Activated T-cell treated with anti-CD3 and anti-CD28 coated beads, Interleukin-2, amount 50 U/mL, for 4 hours (primary cell): ENCODE measurements at regions not wholly inside any gene's neighbourhood (a gene's known extent, or its start where the extent isn't known, plus 50 kb on each side); places are given as distances from the start of the nearest gene placed in this dataset.

Experiments used
- ATAC-seq, 2 donors: fragments of 200-7000 bp; cut with Tn5 transposase; one replicate each; pipeline ENCODE4 v1.10.0; 2021
- DNase-seq: peaks from one replicate; pipeline ENCODE4 v3.0.0-alpha.2; 2020
- H3K27me3 Mint-ChIP-seq: one replicate; pipeline ENCODE4 v1.8.0; 2021; ENCODE audit warnings: low read depth, mixed read lengths
- H3K36me3 Mint-ChIP-seq: one replicate; pipeline ENCODE4 v1.8.0; 2022; ENCODE audit warnings: mixed read lengths; ENCODE audit not compliant: insufficient read depth
- H3K4me1 Mint-ChIP-seq: one replicate; pipeline ENCODE4 v1.8.0; 2021; ENCODE audit warnings: low read depth, mixed read lengths
- H3K4me3 Mint-ChIP-seq: one replicate; pipeline ENCODE4 v1.8.0; 2021; ENCODE audit warnings: mild to moderate bottlenecking, moderate library complexity, mixed read lengths
- H3K9me3 Mint-ChIP-seq: one replicate; pipeline ENCODE4 v1.8.0; 2021; ENCODE audit warnings: mixed read lengths

DNA sequence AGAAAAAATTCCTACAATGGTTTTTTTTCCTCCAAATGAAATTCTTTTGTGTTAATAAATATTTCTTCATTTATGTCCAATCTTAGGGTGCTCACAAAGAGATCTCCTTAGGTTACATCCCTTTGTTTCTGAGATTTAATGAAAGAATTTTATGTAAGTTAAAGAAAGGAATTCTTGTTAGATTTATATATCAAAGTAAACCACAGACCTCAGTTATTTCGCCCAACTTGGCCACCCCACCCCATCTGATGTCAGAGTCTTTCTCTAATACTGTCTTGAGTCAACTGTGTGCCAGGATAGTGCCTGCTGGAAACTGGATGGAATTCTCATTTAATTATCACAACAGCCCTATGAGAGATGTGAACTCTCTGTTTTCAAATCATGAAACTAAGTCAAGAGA is 259.9 kb downstream of the OPA1 start:
- DNase-seq (no peak), ATAC-seq (no peak)
- Mint-ChIP-seq H3K27me3 (peaks cover 2% of the 10 kb centered on the region), H3K4me1 (no peaks in the 10 kb centered on the region), H3K4me3 (no peak overlapping the region), H3K36me3 (no peaks in the 10 kb centered on the region), H3K9me3 (no peaks in the 10 kb centered on the region)

DNA sequence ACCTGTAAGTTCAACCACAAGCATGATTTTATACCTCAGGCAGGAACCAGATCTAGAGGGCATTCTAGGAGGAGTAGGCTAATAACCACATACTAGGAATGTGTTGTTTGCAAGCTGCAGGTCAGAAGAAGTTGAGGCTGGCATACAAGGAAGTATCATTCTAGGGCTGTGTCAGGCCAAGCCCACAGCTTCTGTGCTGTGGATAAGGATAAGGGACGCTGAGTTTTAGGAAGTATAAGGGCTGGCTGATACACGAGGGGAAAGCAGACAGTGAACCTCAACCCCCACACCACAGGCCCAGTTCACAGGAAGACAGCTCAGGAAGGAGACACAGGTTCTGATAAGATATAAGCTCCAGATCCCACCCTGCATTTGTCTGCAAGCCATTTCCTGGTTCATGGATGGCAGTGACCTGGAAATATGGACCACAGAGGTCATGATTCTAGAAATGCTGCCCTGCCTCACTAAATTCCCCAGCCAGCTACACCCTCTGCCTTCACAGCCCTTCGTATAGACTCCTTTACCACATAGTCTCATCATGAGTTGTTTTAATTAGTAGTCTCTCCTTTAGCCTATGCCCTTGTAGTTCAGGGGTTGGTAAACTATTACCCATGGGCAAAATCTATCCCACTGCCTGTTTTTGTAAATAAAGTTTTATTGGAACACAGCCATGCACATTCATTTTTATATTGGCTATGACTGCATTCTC is 260.7 kb downstream of the OPA1 start:
- no peak for DNase-seq

DNA sequence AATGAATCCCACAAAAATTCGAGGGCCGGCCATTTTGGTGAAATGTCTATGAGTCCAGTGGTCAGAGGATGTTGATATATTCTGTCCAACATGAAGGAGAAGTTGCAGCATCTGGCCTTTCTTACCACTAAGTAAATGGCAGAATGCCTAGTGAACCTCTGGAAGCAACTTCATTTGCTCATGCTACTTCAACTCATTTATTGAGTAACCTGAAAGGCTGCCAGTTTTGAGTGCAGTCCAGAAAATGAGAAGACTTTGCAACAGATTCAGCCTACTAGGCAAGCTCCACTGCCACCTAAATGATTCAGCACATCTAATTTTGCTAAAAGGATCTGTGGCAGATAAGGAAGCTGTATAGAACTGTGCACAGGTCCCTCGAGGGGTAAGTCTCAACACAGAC is 265.0 kb downstream of the OPA1 start:
- ATAC-seq (no peak), DNase-seq (no peak)
- Mint-ChIP-seq H3K4me1 (no peaks in the 10 kb centered on the region), H3K9me3 (no peaks in the 10 kb centered on the region), H3K27me3 (peaks cover 5% of the 10 kb centered on the region), H3K4me3 (no peak overlapping the region), H3K36me3 (no peaks in the 10 kb centered on the region)

More for the DNA sequence above, 260.7 kb downstream of the OPA1 start:
- Mint-ChIP-seq H3K27me3 (peaks cover 2% of the 10 kb centered on the region), H3K36me3 (no peaks in the 10 kb centered on the region), H3K4me1 (no peaks in the 10 kb centered on the region), H3K9me3 (no peaks in the 10 kb centered on the region), H3K4me3 (no peak overlapping the region)
- no peak for ATAC-seq

DNA sequence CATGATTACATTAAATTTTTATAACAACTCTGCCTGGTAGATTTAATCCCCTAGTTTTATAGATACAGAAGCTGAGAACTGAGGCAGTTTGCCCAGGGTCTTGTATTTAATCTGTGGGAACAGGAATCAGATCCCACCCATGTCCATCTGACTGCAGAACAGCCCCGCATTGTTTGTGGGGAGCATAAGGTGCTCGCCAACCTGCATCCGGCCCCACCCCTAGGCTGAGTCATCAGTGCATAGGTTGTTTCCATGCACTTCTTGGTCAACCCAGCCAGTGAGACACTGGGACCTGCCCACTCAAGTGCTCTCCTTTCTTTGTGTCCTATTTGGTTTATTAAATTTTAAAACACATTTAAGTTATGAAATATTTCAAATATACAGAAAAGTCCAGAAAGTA is 266.2 kb downstream of the OPA1 start:
- Mint-ChIP-seq H3K4me1 (no peaks in the 10 kb centered on the region), H3K9me3 (no peaks in the 10 kb centered on the region), H3K36me3 (no peaks in the 10 kb centered on the region), H3K4me3 (no peak overlapping the region), H3K27me3 (peaks cover 5% of the 10 kb centered on the region)
- ATAC-seq (no peak), DNase-seq (no peak)

DNA sequence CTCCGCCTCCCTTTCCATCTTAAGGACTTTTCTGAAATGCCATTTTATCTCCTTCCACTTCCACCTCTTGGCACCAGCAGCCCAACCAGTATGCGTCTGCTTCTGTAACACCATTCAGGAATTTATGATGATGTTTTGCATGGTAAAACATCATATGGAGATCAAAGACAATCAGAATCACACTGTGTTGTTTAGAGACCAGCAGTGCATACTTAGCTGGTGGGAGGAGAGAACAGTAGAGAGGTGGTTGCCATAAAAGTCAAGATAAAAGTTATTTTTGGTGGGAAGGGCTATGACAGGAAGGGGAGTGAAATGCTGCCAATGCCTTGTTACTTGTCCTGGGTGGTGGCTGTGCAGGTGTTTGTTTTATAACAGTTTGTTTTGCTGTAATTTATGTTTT is 268.0 kb downstream of the OPA1 start:
- Mint-ChIP-seq H3K9me3 (no peaks in the 10 kb centered on the region), H3K4me3 (no peak overlapping the region)

DNA sequence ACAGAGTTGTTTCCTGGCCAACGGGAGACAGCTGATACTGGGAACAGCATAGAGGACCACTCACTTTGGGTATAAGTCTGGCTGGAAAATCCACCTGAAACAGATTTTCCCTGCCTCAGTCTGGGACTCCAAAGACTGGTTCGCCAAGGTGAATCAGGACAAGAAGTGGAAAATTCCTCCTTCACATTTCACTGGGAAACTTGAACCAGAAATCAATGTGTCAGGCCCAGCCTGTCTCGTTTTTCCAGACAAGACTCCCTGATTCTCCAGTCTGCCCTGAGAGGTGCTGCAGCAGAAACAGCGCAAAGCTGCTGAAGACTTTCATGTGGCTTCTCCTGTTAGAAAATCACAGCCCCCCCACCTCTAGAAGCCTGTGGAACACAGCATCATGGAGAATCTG is 269.8 kb downstream of the OPA1 start:
- H3K4me1 Mint-ChIP-seq, result no peaks in the 10 kb centered on the region
- no peaks in the 10 kb centered on the region for H3K9me3 Mint-ChIP-seq
- H3K4me3 Mint-ChIP-seq, result no peak overlapping the region
- peaks cover 4% of the 10 kb centered on the region for H3K27me3 Mint-ChIP-seq
- DNase-seq, result no peak
- no peaks in the 10 kb centered on the region for H3K36me3 Mint-ChIP-seq
- ATAC-seq, result no peak

More for the DNA sequence above, 268.0 kb downstream of the OPA1 start:
- ATAC-seq (no peak), DNase-seq (no peak)
- no peaks in the 10 kb centered on the region for H3K4me1 Mint-ChIP-seq
- peaks cover 3% of the 10 kb centered on the region for H3K27me3 Mint-ChIP-seq
- no peaks in the 10 kb centered on the region for H3K36me3 Mint-ChIP-seq

DNA sequence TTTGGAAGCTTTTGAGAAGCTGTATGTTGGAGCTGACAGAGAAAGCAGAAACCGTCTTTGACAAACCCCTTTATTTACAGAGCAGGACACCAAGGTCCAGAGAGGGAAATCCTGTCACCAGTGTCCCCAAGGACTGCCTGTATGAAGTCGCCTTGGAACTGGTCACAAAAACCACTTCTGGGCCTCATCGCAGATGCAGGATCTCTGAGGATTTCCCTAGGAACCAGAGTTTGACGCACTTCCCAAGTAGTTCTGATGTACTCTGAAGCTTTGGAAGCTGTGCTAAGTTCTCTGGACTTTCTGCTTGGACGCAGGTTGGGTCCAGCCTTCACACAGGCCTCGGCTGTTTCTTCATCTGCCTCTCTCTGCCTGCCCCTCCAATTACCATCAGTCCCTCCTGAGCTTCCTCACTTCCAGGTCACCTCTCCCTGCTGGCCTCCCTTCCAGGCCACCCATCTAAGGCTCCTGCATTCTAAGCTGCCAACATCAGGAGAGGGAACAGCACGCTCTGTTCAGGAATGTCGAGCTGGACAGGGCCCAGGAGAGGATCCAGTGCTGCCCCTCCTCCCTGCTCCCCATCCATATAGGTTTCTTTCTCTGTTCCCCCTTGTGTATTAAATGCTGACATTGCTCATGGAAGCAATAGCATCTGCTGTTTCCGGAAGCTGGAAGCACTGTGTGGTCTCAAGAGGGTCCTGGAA is 270.8 kb downstream of the OPA1 start:
- Mint-ChIP-seq H3K36me3 (no peaks in the 10 kb centered on the region), H3K4me1 (peaks cover 3% of the 10 kb centered on the region), H3K27me3 (peaks cover 14% of the 10 kb centered on the region), H3K9me3 (no peaks in the 10 kb centered on the region), H3K4me3 (no peak overlapping the region)
- DNase-seq, result no peak
- no peak for ATAC-seq

DNA sequence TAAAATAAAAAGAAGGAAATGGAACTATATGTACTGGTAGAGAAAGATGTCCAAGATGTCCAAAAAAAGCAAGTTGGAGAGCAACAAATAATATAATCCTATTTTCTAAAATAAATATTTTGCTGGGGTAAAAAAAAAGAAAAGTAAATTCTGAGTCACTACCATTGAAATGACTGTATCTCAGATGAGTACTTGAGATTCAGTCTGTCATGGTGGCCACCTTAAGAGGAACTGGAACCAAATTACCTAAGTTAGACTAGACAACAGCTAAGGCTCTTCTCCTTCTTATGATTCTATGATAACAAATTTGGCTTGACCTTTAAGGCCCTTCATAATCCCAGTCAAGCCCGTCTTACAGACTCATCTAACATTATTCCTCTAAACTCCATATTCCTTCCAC is 270.6 kb upstream of the HES1 start:
- no peak overlapping the region for H3K4me3 Mint-ChIP-seq
- DNase-seq (no peak), ATAC-seq (no peak)
- peaks cover 5% of the 10 kb centered on the region for H3K4me1 Mint-ChIP-seq
- H3K36me3 Mint-ChIP-seq, result no peaks in the 10 kb centered on the region
- peaks cover 20% of the 10 kb centered on the region for H3K27me3 Mint-ChIP-seq
- no peaks in the 10 kb centered on the region for H3K9me3 Mint-ChIP-seq

DNA sequence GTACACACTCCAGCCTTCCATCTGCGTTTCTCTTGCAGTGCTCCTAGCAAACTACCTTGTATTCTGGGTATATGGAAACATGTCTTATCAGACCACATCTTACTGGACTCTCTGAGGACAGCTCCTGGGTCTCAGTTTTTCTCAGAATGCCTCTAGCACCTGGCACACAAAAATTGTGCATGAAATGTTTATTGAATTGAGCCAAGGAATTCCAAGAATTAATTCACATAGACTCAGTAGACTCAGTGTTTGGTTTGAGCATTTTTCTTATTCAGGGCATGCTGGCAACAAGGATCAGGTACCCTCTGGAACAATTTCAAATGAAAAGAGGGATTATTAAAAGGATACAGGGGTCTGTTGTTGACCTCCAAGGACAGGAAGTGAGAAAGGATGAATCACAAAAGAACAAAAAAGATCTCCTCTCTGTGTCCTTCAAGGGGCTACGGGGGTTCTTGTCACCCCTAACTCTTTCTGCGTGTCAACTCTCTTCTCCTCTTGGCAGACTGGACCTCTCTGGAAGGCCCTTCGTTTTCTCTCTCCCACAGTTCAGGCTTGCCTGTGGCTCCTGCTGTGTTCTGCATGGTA is 270.0 kb upstream of the HES1 start:
- H3K9me3 Mint-ChIP-seq, result no peaks in the 10 kb centered on the region
- ATAC-seq (no peak), DNase-seq (no peak)
- peaks cover 27% of the 10 kb centered on the region for H3K27me3 Mint-ChIP-seq
- H3K4me3 Mint-ChIP-seq, result no peak overlapping the region
- no peaks in the 10 kb centered on the region for H3K36me3 Mint-ChIP-seq
- H3K4me1 Mint-ChIP-seq, result peaks cover 5% of the 10 kb centered on the region

DNA sequence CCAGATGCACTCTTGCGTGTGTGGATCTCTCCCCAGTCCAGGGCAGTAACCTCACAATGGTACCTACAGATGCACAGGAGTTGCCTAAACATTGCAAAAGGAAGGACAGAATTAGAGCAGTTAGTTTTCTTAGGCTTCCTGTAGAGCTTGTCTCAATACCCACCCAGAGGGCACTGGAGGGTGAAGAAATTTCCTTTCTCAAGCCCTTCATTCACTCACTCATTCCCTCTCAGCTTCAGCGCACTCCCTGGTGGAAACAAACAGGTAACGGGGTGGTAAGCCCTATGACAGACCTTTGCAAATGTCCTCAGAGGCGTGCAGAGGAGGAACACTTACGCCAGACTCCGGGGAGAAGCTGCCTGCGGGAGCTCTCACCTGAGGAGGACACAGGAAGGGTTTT is 267.4 kb upstream of the HES1 start:
- H3K4me3 Mint-ChIP-seq, result no peak overlapping the region
- no peaks in the 10 kb centered on the region for H3K9me3 Mint-ChIP-seq
- peaks cover 29% of the 10 kb centered on the region for H3K27me3 Mint-ChIP-seq
- no peaks in the 10 kb centered on the region for H3K36me3 Mint-ChIP-seq
- ATAC-seq (no peak), DNase-seq (no peak)
- H3K4me1 Mint-ChIP-seq, result peaks cover 5% of the 10 kb centered on the region

DNA sequence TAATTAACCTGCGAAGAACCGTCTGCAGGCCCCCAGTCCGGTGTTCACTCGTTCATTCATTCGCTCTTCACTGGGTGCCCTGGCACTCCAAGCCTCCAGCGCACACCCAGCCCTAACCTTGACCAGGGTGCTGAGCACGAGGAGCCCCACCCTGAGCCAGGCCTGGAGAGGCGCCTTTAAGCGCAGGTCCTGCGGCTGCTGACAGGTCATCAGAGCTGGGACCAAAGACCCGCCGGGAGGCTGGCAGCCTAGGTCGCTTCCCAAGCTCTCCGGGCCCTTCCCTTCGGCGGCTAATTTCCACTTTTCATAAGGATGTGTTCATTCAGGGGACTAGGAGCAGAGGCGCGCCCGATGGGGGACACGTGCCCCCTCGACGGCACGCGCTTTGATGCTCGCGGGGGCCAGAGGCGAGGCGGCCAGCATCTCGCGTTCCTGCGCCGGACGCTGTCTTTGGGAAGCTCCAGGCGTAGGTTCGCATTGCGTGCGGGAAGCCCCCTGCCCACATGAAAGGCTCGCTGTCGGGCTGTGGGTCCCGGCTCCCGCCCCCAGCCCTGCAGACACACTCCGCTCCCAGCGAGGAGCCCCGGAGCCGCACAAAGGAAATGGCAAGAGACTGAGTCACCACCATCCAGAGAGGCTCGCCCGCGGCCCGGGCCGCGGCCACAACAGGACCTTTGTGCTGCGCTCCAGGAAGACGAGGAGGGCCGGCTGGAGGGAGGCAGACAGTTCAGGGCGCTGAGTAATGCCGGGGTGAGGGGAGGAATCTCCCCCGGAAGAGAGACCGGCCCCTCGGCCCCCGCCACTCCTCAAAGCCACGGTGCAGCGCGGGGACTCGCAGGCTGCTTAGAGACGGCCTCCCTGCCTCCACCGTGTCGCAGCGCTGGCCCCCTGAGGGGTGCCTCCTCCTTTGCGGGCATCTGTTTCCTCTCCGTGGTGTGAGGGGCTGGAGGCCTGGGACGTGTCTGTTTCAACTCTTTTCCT is 266.4 kb upstream of the HES1 start:
- peaks cover 5% of the 10 kb centered on the region for H3K4me1 Mint-ChIP-seq
- ATAC-seq (peak; percentile 52 to 61), DNase-seq (no peak)
- peaks cover 29% of the 10 kb centered on the region for H3K27me3 Mint-ChIP-seq
- H3K9me3 Mint-ChIP-seq, result no peaks in the 10 kb centered on the region
- H3K36me3 Mint-ChIP-seq, result no peaks in the 10 kb centered on the region
- H3K4me3 Mint-ChIP-seq, result no peak overlapping the region

DNA sequence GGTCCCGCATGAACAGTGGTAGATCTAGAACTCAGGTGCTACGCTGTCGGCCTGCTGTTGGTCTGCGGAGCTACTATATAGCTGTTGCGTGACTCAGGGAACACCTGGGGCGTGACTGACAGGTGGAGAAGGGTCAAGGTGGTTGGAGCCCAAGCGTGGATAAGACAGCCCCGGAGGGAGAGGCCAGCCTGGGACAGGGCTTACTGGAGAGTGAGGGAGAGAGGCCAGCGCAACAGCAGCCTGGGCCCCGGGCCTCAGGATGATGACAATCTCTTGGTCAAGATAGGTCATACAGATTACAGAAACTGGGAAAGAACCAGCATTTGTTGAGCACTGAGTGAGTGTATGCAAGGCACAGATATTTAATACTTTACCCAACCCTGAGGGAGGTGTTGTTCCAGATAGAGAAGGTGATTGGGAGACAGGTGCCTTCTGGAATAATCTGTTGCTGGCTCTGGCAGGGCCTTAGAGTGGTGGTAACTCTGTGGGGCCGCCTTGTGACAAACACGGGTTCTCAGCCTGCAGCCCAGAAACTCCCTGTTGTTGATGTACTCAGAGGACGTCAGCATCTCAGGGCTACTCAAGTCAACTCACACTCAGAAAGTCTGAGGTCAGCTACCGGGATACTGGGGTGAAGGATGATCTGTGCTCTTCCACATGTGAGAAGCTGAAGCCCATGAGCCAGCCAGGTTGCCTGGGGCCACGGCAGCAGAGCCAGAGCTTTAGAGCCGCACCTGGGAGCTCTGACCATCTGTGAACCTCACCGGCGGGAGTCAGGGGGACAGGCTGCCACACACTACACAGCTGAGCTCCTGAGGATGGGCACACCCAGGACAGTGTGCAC is 265.4 kb upstream of the HES1 start:
- ATAC-seq (no peak), DNase-seq (no peak)
- Mint-ChIP-seq H3K4me1 (peaks cover 5% of the 10 kb centered on the region), H3K4me3 (no peak overlapping the region), H3K9me3 (no peaks in the 10 kb centered on the region), H3K27me3 (peaks cover 29% of the 10 kb centered on the region), H3K36me3 (no peaks in the 10 kb centered on the region)

DNA sequence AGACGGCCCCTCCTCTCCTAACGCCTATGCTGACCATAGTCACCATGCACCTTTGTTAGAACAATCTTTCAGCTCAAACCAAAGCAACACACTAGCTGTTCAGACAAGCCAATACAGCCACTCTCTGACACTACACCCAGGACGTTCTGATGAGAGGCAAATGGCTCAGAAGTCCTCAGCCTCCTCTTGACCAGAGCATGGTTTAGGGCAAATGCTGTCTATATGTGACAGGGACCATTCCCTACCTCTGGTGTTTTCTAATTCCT is 264.8 kb upstream of the HES1 start:
- H3K36me3 Mint-ChIP-seq, result no peaks in the 10 kb centered on the region
- peaks cover 5% of the 10 kb centered on the region for H3K4me1 Mint-ChIP-seq
- no peak for ATAC-seq
- no peak for DNase-seq
- peaks cover 29% of the 10 kb centered on the region for H3K27me3 Mint-ChIP-seq
- no peaks in the 10 kb centered on the region for H3K9me3 Mint-ChIP-seq
- H3K4me3 Mint-ChIP-seq, result no peak overlapping the region
